Right cardiac atrium (tissue), 5 donors: ENCODE measurements at regions not wholly inside any gene's neighbourhood (a gene's known extent, or its start where the extent isn't known, plus 50 kb on each side); places are given as distances from the start of the nearest gene placed in this dataset.

Source experiments
- ATAC-seq, 2 donors: fragments of 200-7000 bp; cut with Tn5 transposase; one replicate each; pipeline versions ENCODE4 v1.8.0 to v1.9.1; 2020; ENCODE audit warnings: moderate library complexity in 2 of 2, mild to moderate bottlenecking in 1 of 2
- DNase-seq, 3 donors: peaks; one replicate each; pipeline ENCODE4 v3.0.0-alpha.2; 2020
- H3K27ac ChIP-seq: one replicate; pipeline ENCODE4 v1.5.1; 2013; ENCODE audit warnings: mild to moderate bottlenecking, low read length, control low read depth, moderate library complexity
- H3K27me3 ChIP-seq: one replicate; pipeline ENCODE4 v1.6.1; 2013; ENCODE audit not compliant: control insufficient read depth, insufficient read depth
- H3K4me1 ChIP-seq: one replicate; pipeline ENCODE4 v1.6.1; 2013; ENCODE audit warnings: low read length; ENCODE audit not compliant: control insufficient read depth, insufficient read depth
- H3K4me3 ChIP-seq: one replicate; pipeline ENCODE4 v1.5.1; 2013; ENCODE audit warnings: low read length, control low read depth
- H3K9me3 ChIP-seq: one replicate; pipeline ENCODE4 v1.6.1; 2013; ENCODE audit warnings: low read length; ENCODE audit not compliant: control insufficient read depth
- WGBS: extraction: QIAGEN DNeasy Blood & Tissue Kit; methylation state at CpG from one replicate; pipeline ENCODE4 v1.1.7; 2013; 5-methylcytosine and 5-hydroxymethylcytosine counted together
- intact Hi-C, 4 donors: fragments of 100-400 bp; cut with DNase I; formaldehyde crosslinking; loops; one replicate each; pipeline versions ENCODE4 v1.11.0 to v1.14.0; 2022 to 2023
- donor health status: healthy with polysubstance abuse.
- donor health status: DM: no; HTN: yes; CAD: no.
- donor health status: DM: no; HTN: no; CAD: no.
- donor health status: DM: no; HTN: yes; CAD: no; lungs with severe emphysema.
- donor health status: DM: yes; HTN: yes; CAD: no.

- no peaks in the 10 kb centered on the region for H3K4me1 ChIP-seq
- H3K27me3 ChIP-seq = no peaks in the 10 kb centered on the region
- H3K9me3 ChIP-seq = no peaks in the 10 kb centered on the region
- no peak for DNase-seq
- H3K27ac ChIP-seq = no peak overlapping the region
- 71% methylated on average over 2 of the region's 2 CpGs for WGBS
- intact Hi-C loops = no loop called here
- ATAC-seq = no peak
- no peak overlapping the region for H3K4me3 ChIP-seq
Observed at GRCh38 chr7:12888717-12889116, 201.3 kb downstream of the ARL4A start.

DNA sequence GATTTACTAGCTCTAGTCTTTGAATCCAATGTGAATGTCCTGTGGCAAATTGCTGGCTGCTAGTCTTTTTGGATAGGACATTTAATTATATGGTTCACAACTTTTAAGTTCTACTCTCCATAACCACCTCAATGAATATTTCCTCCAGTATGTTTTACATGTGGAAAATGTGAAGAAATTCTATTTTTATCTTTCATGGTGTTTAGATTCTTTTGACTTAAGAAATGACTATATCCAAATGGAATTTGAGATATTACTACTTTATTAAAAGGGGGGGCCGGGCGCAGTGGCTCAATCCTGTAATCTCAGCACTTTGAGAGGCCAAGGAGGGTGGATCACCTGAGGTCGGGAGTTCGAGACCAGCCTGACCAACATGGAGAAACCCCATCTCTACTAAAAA lies 202.0 kb downstream of the ARL4A start:
- no peak for ATAC-seq
- Histone ChIP-seq H3K9me3 (no peaks in the 10 kb centered on the region), H3K27me3 (no peaks in the 10 kb centered on the region), H3K4me3 (no peak overlapping the region), H3K4me1 (no peaks in the 10 kb centered on the region), H3K27ac (no peak overlapping the region)
- DNase-seq = no peak
- intact Hi-C loops = no loop called here
- WGBS = 87% methylated on average over 4 of the region's 4 CpGs

GRCh38 chr7:12890586-12890985 lies 203.2 kb downstream of the ARL4A start:
- ATAC-seq (no peak), DNase-seq (no peak)
- WGBS = 97% methylated on average over 2 of the region's 2 CpGs
- no peak overlapping the region for H3K4me3 ChIP-seq
- no peaks in the 10 kb centered on the region for H3K4me1 ChIP-seq
- H3K9me3 ChIP-seq = no peaks in the 10 kb centered on the region
- H3K27ac ChIP-seq = no peak overlapping the region
- no peaks in the 10 kb centered on the region for H3K27me3 ChIP-seq
- intact Hi-C loops = no loop called here

GRCh38 chr7:12893292-12893691 lies 205.9 kb downstream of the ARL4A start:
- Histone ChIP-seq H3K4me1 (no peaks in the 10 kb centered on the region), H3K9me3 (no peaks in the 10 kb centered on the region), H3K4me3 (no peak overlapping the region), H3K27ac (no peak overlapping the region), H3K27me3 (no peaks in the 10 kb centered on the region)
- ATAC-seq = no peak
- intact Hi-C loops = no loop called here
- no peak for DNase-seq
- WGBS = 58% methylated on average over 2 of the region's 2 CpGs

DNA sequence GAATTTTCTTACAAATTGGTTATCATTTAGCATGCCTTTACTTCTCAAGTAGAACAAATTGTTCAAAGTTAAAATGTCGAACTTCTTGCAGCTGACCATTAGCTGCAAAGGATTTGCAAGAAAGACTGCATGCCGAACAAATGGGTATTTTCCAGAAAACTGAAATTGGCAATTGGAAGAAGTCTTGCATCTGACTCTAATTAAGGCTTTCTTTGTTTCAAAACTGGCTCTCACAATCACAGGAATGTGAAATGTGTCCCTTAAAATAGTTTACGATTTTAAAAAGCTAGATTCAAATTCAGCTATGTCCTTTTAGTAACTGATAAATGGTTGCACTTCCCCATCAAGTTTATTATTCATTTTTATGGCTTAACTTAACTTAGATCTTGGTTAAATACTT lies 207.9 kb downstream of the ARL4A start:
- Histone ChIP-seq H3K9me3 (no peaks in the 10 kb centered on the region), H3K27me3 (no peaks in the 10 kb centered on the region), H3K27ac (no peak overlapping the region), H3K4me3 (no peak overlapping the region), H3K4me1 (no peaks in the 10 kb centered on the region)
- intact Hi-C loops = no loop called here
- DNase-seq = no peak
- WGBS = 70% methylated on average over 3 of the region's 3 CpGs
- ATAC-seq = no peak

DNA sequence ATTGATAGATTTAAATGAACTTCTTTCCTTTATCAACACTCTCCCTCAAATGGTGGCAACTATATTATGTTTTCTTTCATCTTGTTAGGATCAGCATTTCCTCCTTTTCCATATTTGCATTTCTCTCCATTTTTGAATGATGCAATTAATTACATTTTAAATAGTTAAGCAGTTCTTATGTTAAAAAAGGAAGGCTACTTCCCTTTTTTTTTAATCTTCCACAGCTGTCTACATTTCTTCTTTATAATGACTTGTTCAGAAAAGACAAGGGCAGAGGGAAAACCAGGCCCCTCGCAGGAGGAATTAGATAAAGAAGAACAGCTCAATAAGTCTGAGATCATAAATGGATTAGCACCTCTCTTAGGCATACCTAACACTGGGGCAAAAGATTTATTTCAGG lies 208.9 kb downstream of the ARL4A start:
- Histone ChIP-seq H3K4me3 (no peak overlapping the region), H3K27me3 (no peaks in the 10 kb centered on the region), H3K4me1 (no peaks in the 10 kb centered on the region), H3K9me3 (no peaks in the 10 kb centered on the region), H3K27ac (no peak overlapping the region)
- intact Hi-C loops = no loop called here
- WGBS = 53% methylated on average over 1 of the region's 1 CpG
- DNase-seq = no peak
- no peak for ATAC-seq

DNA sequence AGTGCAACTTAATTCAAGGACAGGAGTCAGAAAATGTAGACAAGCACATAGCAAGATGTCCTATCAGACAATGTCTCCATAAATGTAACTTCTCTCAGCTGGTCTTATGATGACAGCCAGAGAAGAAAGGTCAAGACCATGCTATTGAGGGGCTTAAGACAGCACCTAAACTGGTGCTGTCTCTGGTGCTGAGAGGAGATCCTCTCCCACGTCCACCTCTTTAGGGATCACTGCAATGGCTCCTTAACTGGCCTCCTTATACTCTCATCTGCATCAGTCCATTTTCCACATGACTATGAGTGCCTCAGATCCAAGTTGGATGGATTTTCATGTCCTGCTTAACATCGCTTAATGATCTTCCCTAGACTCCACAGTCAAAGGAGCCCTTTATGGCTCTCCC lies 210.6 kb downstream of the ARL4A start:
- no peak overlapping the region for H3K4me3 ChIP-seq
- no peak overlapping the region for H3K27ac ChIP-seq
- ATAC-seq = no peak
- no peaks in the 10 kb centered on the region for H3K4me1 ChIP-seq
- DNase-seq = no peak
- H3K27me3 ChIP-seq = no peaks in the 10 kb centered on the region
- 81% methylated on average over 2 of the region's 2 CpGs for WGBS
- H3K9me3 ChIP-seq = no peaks in the 10 kb centered on the region
- intact Hi-C loops = no loop called here

- no peak for DNase-seq
- WGBS = 69% methylated on average over 3 of the region's 3 CpGs
Observed at GRCh38 chr7:12898620-12899019, 211.2 kb downstream of the ARL4A start.

DNA sequence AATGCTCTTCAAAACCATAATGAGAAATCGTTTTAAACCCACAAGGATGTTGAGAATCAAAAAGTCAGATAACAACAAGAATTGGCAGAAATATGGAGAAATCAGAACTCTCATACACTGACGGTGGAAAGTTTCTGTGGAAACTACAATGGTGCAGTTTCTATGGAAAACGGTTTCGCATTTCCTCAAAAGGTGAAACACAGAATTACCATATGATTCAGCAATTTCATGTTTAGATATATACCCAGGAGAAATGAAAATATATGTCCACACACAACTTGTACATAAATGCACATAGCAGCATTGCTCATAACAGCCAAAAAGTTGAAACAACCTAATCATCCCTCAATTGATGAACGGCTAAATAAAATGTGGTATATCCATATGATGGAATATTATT lies 218.2 kb downstream of the ARL4A start:
- 83% methylated on average over 5 of the region's 5 CpGs for WGBS
- no peaks in the 10 kb centered on the region for H3K9me3 ChIP-seq
- intact Hi-C loops = no loop called here

More at GRCh38 chr7:12898620-12899019, 211.2 kb downstream of the ARL4A start:
- Histone ChIP-seq H3K27me3 (no peaks in the 10 kb centered on the region), H3K4me3 (no peak overlapping the region), H3K4me1 (no peaks in the 10 kb centered on the region), H3K27ac (no peak overlapping the region), H3K9me3 (no peaks in the 10 kb centered on the region)
- intact Hi-C loops = no loop called here
- ATAC-seq = no peak

GRCh38 chr7:12907774-12908173 lies 220.3 kb downstream of the ARL4A start:
- no peaks in the 10 kb centered on the region for H3K27me3 ChIP-seq
- no peaks in the 10 kb centered on the region for H3K9me3 ChIP-seq
- H3K4me3 ChIP-seq = no peak overlapping the region
- no peak for ATAC-seq
- DNase-seq = no peak
- no peak overlapping the region for H3K27ac ChIP-seq
- H3K4me1 ChIP-seq = no peaks in the 10 kb centered on the region
- 94% methylated on average over 2 of the region's 2 CpGs for WGBS
- intact Hi-C loops = no loop called here

More for the DNA sequence above, 218.2 kb downstream of the ARL4A start:
- H3K27ac ChIP-seq = no peak overlapping the region
- H3K4me3 ChIP-seq = no peak overlapping the region
- DNase-seq = no peak
- H3K4me1 ChIP-seq = no peaks in the 10 kb centered on the region
- no peak for ATAC-seq
- H3K27me3 ChIP-seq = no peaks in the 10 kb centered on the region

GRCh38 chr7:12909483-12909882 lies 222.1 kb downstream of the ARL4A start:
- no peaks in the 10 kb centered on the region for H3K27me3 ChIP-seq
- ATAC-seq (no peak), DNase-seq (no peak)
- no peak overlapping the region for H3K27ac ChIP-seq
- H3K9me3 ChIP-seq = no peaks in the 10 kb centered on the region
- H3K4me3 ChIP-seq = no peak overlapping the region
- H3K4me1 ChIP-seq = no peaks in the 10 kb centered on the region
- intact Hi-C loops = no loop called here
- WGBS = 92% methylated on average over 1 of the region's 1 CpG

- Histone ChIP-seq H3K27ac (no peak overlapping the region), H3K9me3 (no peaks in the 10 kb centered on the region)
Observed at GRCh38 chr7:12911053-12911452, 223.6 kb downstream of the ARL4A start.

More at GRCh38 chr7:12911053-12911452, 223.6 kb downstream of the ARL4A start:
- DNase-seq = no peak
- 71% methylated on average over 2 of the region's 2 CpGs for WGBS
- intact Hi-C loops = no loop called here
- no peak for ATAC-seq
- H3K4me3 ChIP-seq = no peak overlapping the region
- H3K4me1 ChIP-seq = no peaks in the 10 kb centered on the region
- no peaks in the 10 kb centered on the region for H3K27me3 ChIP-seq
